WI38 (cell line): ENCODE measurements at regions not wholly inside any gene's neighbourhood (a gene's known extent, or its start where the extent isn't known, plus 50 kb on each side); places are given as distances from the start of the nearest gene placed in this dataset.

Experiments used
- H3K4me3 ChIP-seq: 2 replicates; pipeline ENCODE4 v1.5.1; 2011; ENCODE audit warnings: low read depth, mild to moderate bottlenecking, control low read depth, low read length
- CTCF ChIP-seq: IDR thresholded peaks from 2 replicates; pipeline ENCODE4 v1.5.1; 2012; ENCODE audit warnings: low read depth, mild to moderate bottlenecking, control low read depth, low read length

- peak overlapping the region; percentile 26; the same call in 1 of the 2 replicates for H3K4me3 ChIP-seq
- no peak for TF ChIP-seq CTCF
Observed at GRCh38 chr2:234763002-234763873, 188.6 kb upstream of the SH3BP4 start.

- no peak overlapping the region for H3K4me3 ChIP-seq
- TF ChIP-seq CTCF, result no peak
Observed at GRCh38 chr2:234761910-234762309, 189.9 kb upstream of the SH3BP4 start.

GRCh38 chr2:234754126-234754525 is 197.7 kb upstream of the SH3BP4 start:
- no peak for TF ChIP-seq CTCF
- no peak overlapping the region for H3K4me3 ChIP-seq

GRCh38 chr2:234753701-234754100 is 198.1 kb upstream of the SH3BP4 start:
- TF ChIP-seq CTCF, result no peak
- no peak overlapping the region for H3K4me3 ChIP-seq

- TF ChIP-seq CTCF, result no peak
- no peak overlapping the region for H3K4me3 ChIP-seq
Observed at GRCh38 chr2:234752966-234753365, 198.9 kb upstream of the SH3BP4 start.

GRCh38 chr2:234751275-234751973 is 200.4 kb upstream of the SH3BP4 start:
- no peak overlapping the region for H3K4me3 ChIP-seq
- TF ChIP-seq CTCF, result no peak
